ENCODE measurements at regions not wholly inside any gene's neighbourhood (a gene's known extent, or its start where the extent isn't known, plus 50 kb on each side); places are given as distances from the start of the nearest gene placed in this dataset.

GRCh38 chr5:164392531-164392930 is 887.1 kb downstream of the MAT2B start:
- TF ChIP-seq CTCF (IDR thresholded peaks at IDR 0.05; ENCODE audit: poor library complexity) (no peak), EZH2 (IDR thresholded peaks at IDR 0.05; ENCODE audit: borderline replicate concordance) (no peak), EZH2phosphoT487 (IDR thresholded peaks at IDR 0.05; ENCODE audit: low read depth, severe bottlenecking, unreplicated experiment) (no peak)

All from hepatocyte (in vitro differentiated cells).